Keratinocyte (primary cell): ENCODE measurements at regions not wholly inside any gene's neighbourhood (a gene's known extent, or its start where the extent isn't known, plus 50 kb on each side); places are given as distances from the start of the nearest gene placed in this dataset.

Source experiments
- EZH2 ChIP-seq: IDR thresholded peaks from one replicate; pipeline ENCODE4 v1.6.1; 2012; ENCODE audit warnings: inconsistent platforms, mild to moderate bottlenecking, low read length, moderate library complexity
- TF ChIP-seq, protein P1 (sequence below), 3 experiments: IDR thresholded peaks in 1 of 3; conservative IDR thresholded peaks in 1 of 3; optimal IDR thresholded peaks in 1 of 3; 2 replicates in 2 of 3; 3 replicates in 1 of 3; pipeline versions ENCODE3 to v1.5.1; 2011; ENCODE audit warnings: low read length in 3 of 3, mild to moderate bottlenecking in 3 of 3, moderate library complexity in 2 of 3, control low read depth in 1 of 3, inconsistent platforms in 1 of 3; ENCODE audit not compliant: insufficient read depth in 2 of 3; ENCODE audit errors: extremely low read depth in 1 of 3

DNA sequence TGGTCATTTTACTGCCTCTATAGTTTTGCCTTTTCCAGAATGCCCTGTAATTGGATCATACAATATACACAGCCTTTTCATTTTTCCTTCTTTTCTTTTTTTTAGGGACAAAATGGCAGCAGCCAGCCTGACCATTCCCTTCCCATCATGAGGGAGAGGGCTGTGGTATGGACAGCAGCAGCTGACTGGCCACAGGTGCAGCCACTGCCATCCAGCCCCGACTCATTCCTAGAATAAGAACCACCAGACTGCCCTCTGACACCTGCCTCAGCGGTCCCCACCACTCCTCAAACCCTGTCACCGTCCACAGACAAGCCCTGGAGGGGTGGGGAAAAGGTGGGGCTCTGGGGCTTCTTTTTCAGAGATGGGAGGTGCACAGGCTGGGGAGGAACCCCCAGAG is 92.8 kb downstream of the EPDR1 start:
- TF ChIP-seq, protein P1, sequence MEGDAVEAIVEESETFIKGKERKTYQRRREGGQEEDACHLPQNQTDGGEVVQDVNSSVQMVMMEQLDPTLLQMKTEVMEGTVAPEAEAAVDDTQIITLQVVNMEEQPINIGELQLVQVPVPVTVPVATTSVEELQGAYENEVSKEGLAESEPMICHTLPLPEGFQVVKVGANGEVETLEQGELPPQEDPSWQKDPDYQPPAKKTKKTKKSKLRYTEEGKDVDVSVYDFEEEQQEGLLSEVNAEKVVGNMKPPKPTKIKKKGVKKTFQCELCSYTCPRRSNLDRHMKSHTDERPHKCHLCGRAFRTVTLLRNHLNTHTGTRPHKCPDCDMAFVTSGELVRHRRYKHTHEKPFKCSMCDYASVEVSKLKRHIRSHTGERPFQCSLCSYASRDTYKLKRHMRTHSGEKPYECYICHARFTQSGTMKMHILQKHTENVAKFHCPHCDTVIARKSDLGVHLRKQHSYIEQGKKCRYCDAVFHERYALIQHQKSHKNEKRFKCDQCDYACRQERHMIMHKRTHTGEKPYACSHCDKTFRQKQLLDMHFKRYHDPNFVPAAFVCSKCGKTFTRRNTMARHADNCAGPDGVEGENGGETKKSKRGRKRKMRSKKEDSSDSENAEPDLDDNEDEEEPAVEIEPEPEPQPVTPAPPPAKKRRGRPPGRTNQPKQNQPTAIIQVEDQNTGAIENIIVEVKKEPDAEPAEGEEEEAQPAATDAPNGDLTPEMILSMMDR (optimal IDR thresholded peaks at IDR 0.05 in 1 of 3, IDR thresholded peaks at IDR 0.05 in 1 of 3, conservative IDR thresholded peaks at IDR 0.05 in 1 of 3; ENCODE audit: extremely low read depth in 1 of 3, insufficient read depth in 2 of 3, low read length in 3 of 3), result no peak
- no peak for TF ChIP-seq EZH2
